ENCODE measurements at regions not wholly inside any gene's neighbourhood (a gene's known extent, or its start where the extent isn't known, plus 50 kb on each side); places are given as distances from the start of the nearest gene placed in this dataset.
A peak's percentile ranks its signal among the peaks of the same experiment; 100 is the strongest.

- DNase-seq: no peak
- 24 to 30% methylated on average over 4 of the region's 4 CpGs for WGBS, 2 donors
- H3K36me3 ChIP-seq: no peaks in the 10 kb centered on the region
- no peaks in the 10 kb centered on the region for H3K4me1 ChIP-seq
- no peak for FAIRE-seq
- intact Hi-C loops (cut with DNase I): loop anchor here in 2 of 3 donors (10.0 kb wide), 2 partner anchors 593 to 923 kb away; no protein-coding TSS in a partner anchor
- no peaks in the 10 kb centered on the region for H3K9me3 ChIP-seq
- peaks cover 0 to 13% (median 0%) of the 10 kb centered on the region in 4 donors for H3K27me3 ChIP-seq
- TF ChIP-seq CTCF (IDR thresholded peaks at IDR 0.05): no peak
- H3K4me3 ChIP-seq: no peak overlapping the region
- no peak for ATAC-seq
- H3K27ac ChIP-seq: no peak overlapping the region
Observed at GRCh38 chr21:41067709-41068108, 100.3 kb upstream of the BACE2 start.

- Histone ChIP-seq H3K9me3 (no peaks in the 10 kb centered on the region), H3K4me1 (no peaks in the 10 kb centered on the region), H3K27me3 (peaks cover 0 to 13% (median 0%) of the 10 kb centered on the region in 4 donors), H3K4me3 (no peak overlapping the region), H3K36me3 (no peaks in the 10 kb centered on the region), H3K27ac (no peak overlapping the region)
- intact Hi-C loops (cut with DNase I): loop anchor here in 2 of 3 donors (10.0 kb wide), 2 partner anchors 594 to 924 kb away; no protein-coding TSS in a partner anchor
- TF ChIP-seq CTCF (IDR thresholded peaks at IDR 0.05): no peak
- DNase-seq (no peak), FAIRE-seq (no peak), ATAC-seq (peak in 3 of 4 donors; percentile 37 to 57 (median 46))
- WGBS, 2 donors: 27 to 33% methylated on average over 7 of the region's 7 CpGs
Observed at GRCh38 chr21:41068496-41068895, 99.5 kb upstream of the BACE2 start.

GRCh38 chr21:41068967-41069642 lies 98.9 kb upstream of the BACE2 start:
- no peaks in the 10 kb centered on the region for H3K9me3 ChIP-seq
- ATAC-seq: peak; percentile 85 to 98 (median 96)
- H3K4me1 ChIP-seq: no peaks in the 10 kb centered on the region
- TF ChIP-seq CTCF (IDR thresholded peaks at IDR 0.05): peak; percentile 70 to 85 (median 79)
- H3K27me3 ChIP-seq: peaks cover 0 to 13% (median 0%) of the 10 kb centered on the region in 4 donors
- peak; percentile 60 to 95 (median 80) for DNase-seq
- intact Hi-C loops (cut with DNase I): loop anchor here in 2 of 3 donors (10.0 kb wide), 2 partner anchors 594 to 924 kb away; no protein-coding TSS in a partner anchor
- 7% methylated on average over 30 of the region's 30 CpGs for WGBS, 2 donors
- H3K36me3 ChIP-seq: no peaks in the 10 kb centered on the region
- no peak overlapping the region for H3K27ac ChIP-seq
- no peak for FAIRE-seq
- no peak overlapping the region for H3K4me3 ChIP-seq

GRCh38 chr21:41070284-41070683 lies 97.7 kb upstream of the BACE2 start:
- Histone ChIP-seq H3K27ac (no peak overlapping the region), H3K27me3 (peaks cover 0 to 13% (median 0%) of the 10 kb centered on the region in 4 donors), H3K4me3 (no peak overlapping the region), H3K36me3 (no peaks in the 10 kb centered on the region), H3K9me3 (no peaks in the 10 kb centered on the region), H3K4me1 (no peaks in the 10 kb centered on the region)
- WGBS, 2 donors: 46 to 78% methylated on average over 2 of the region's 2 CpGs
- no peak for TF ChIP-seq CTCF (IDR thresholded peaks at IDR 0.05)
- DNase-seq (no peak), ATAC-seq (no peak), FAIRE-seq (no peak)
- intact Hi-C loops (cut with DNase I): loop anchor here in 2 of 3 donors (10.0 kb wide), 2 partner anchors 225 to 605 kb away; partner anchors contain the start of gene DSCAM (in 1 of the 2)
